ENCODE measurements at regions not wholly inside any gene's neighbourhood (a gene's known extent, or its start where the extent isn't known, plus 50 kb on each side); places are given as distances from the start of the nearest gene placed in this dataset.

GRCh38 chr1:2857521-2857920 is 56.0 kb upstream of the TTC34 start:
- no peaks in the 10 kb centered on the region for H3K4me1 ChIP-seq (ENCODE audit: control insufficient read depth, low read length)
- H3K36me3 ChIP-seq (ENCODE audit: control insufficient read depth, low read length) = no peaks in the 10 kb centered on the region
- TF ChIP-seq EZH2phosphoT487 (IDR thresholded peaks at IDR 0.05; ENCODE audit: borderline replicate concordance, low read length) (no peak), CTCF (IDR thresholded peaks at IDR 0.05; ENCODE audit: low read depth, low read length, poor library complexity, severe bottlenecking) (no peak)
- H4K20me1 ChIP-seq (ENCODE audit: control insufficient read depth, insufficient read depth, low read depth, low read length) = no peaks in the 10 kb centered on the region
- no peak overlapping the region for H3K4me3 ChIP-seq (ENCODE audit: low read length)
- H3K9me3 ChIP-seq (ENCODE audit: control insufficient read depth, insufficient read depth, low read length) = peaks cover 36% of the 10 kb centered on the region
- no peak overlapping the region for H3K27ac ChIP-seq (ENCODE audit: low read depth, low read length)
- 0 out of 2 replicates have a peak, but pooled peaks cover 5% of the 10 kb centered on the region for H3F3A ChIP-seq (ENCODE audit: control insufficient read depth, insufficient read depth)
- H3K27me3 ChIP-seq (ENCODE audit: control insufficient read depth, low read length) = no peaks in the 10 kb centered on the region
- no peak overlapping the region for H3K4me2 ChIP-seq (ENCODE audit: low read length)
- H3K9me2 ChIP-seq (replicated peaks; ENCODE audit: control insufficient read depth, low read length) = no peaks in the 10 kb centered on the region
- H3K79me2 ChIP-seq (ENCODE audit: control insufficient read depth, low read length) = no peaks in the 10 kb centered on the region

- TF ChIP-seq CTCF (IDR thresholded peaks at IDR 0.05; ENCODE audit: low read depth, low read length, poor library complexity, severe bottlenecking) (no peak), EZH2phosphoT487 (IDR thresholded peaks at IDR 0.05; ENCODE audit: borderline replicate concordance, low read length) (no peak)
- Histone ChIP-seq H3K9me3 (ENCODE audit: control insufficient read depth, insufficient read depth, low read length) (peaks cover 36% of the 10 kb centered on the region), H3K27ac (ENCODE audit: low read depth, low read length) (no peak overlapping the region), H3K4me1 (ENCODE audit: control insufficient read depth, low read length) (no peaks in the 10 kb centered on the region), H3K27me3 (ENCODE audit: control insufficient read depth, low read length) (no peaks in the 10 kb centered on the region), H3K9me2 (replicated peaks; ENCODE audit: control insufficient read depth, low read length) (no peaks in the 10 kb centered on the region), H3K4me2 (ENCODE audit: low read length) (no peak overlapping the region), H3K79me2 (ENCODE audit: control insufficient read depth, low read length) (no peaks in the 10 kb centered on the region), H3F3A (ENCODE audit: control insufficient read depth, insufficient read depth) (0 out of 2 replicates have a peak, but pooled peaks cover 5% of the 10 kb centered on the region), H3K36me3 (ENCODE audit: control insufficient read depth, low read length) (no peaks in the 10 kb centered on the region), H3K4me3 (ENCODE audit: low read length) (no peak overlapping the region), H4K20me1 (ENCODE audit: control insufficient read depth, insufficient read depth, low read depth, low read length) (no peaks in the 10 kb centered on the region)
These were observed 57.2 kb upstream of the TTC34 start for GRCh38 chr1:2858676-2859075.

- H3F3A ChIP-seq (ENCODE audit: control insufficient read depth, insufficient read depth) = 0 out of 2 replicates have a peak, but pooled peaks cover 5% of the 10 kb centered on the region
- H3K27me3 ChIP-seq (ENCODE audit: control insufficient read depth, low read length) = no peaks in the 10 kb centered on the region
- no peak for TF ChIP-seq EZH2phosphoT487 (IDR thresholded peaks at IDR 0.05; ENCODE audit: borderline replicate concordance, low read length)
- TF ChIP-seq CTCF (IDR thresholded peaks at IDR 0.05; ENCODE audit: low read depth, low read length, poor library complexity, severe bottlenecking) = no peak
These were observed 57.9 kb upstream of the TTC34 start for GRCh38 chr1:2859219-2859880.

More at GRCh38 chr1:2859219-2859880, 57.9 kb upstream of the TTC34 start:
- Histone ChIP-seq H4K20me1 (ENCODE audit: control insufficient read depth, insufficient read depth, low read depth, low read length) (no peaks in the 10 kb centered on the region), H3K9me2 (replicated peaks; ENCODE audit: control insufficient read depth, low read length) (no peaks in the 10 kb centered on the region), H3K36me3 (ENCODE audit: control insufficient read depth, low read length) (no peaks in the 10 kb centered on the region), H3K4me2 (ENCODE audit: low read length) (no peak overlapping the region), H3K27ac (ENCODE audit: low read depth, low read length) (no peak overlapping the region), H3K4me1 (ENCODE audit: control insufficient read depth, low read length) (no peaks in the 10 kb centered on the region), H3K4me3 (ENCODE audit: low read length) (no peak overlapping the region), H3K9me3 (ENCODE audit: control insufficient read depth, insufficient read depth, low read length) (peaks cover 36% of the 10 kb centered on the region), H3K79me2 (ENCODE audit: control insufficient read depth, low read length) (no peaks in the 10 kb centered on the region)

Measured in DOHH2 (cell line).